ENCODE measurements at regions not wholly inside any gene's neighbourhood (a gene's known extent, or its start where the extent isn't known, plus 50 kb on each side); places are given as distances from the start of the nearest gene placed in this dataset.
"Not testable (repeated sequence)": the region's sequence is repeated elsewhere in the genome, so short reads cannot be mapped to it uniquely, and the experiment has no call there.

DNA sequence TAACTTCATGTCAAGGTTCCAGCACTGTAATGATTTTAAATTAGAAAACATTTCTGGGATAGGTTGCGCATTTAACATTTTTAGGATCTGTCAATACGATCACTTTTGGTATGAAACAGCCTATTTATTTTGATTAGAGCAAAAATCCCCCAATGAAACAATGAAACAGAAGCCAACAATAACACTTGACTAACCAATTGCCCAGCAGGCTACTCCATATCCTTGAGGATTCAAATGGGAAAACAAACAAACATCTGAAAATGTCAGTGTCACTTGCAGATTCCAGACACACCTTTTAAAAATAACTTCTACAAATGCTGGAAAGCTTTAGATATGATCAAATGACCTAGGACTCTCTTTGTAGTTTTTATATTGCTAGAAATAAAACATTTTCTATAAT lies 1412.5 kb upstream of the PRR20A start:
- DNase-seq (ENCODE audit: missing footprints) (no peak), ATAC-seq (no peak)
- intact Hi-C loops (cut with DNase I) = no loop called here

GRCh38 chr13:55745828-55746227 lies 1394.9 kb upstream of the PRR20A start:
- no peak for DNase-seq (ENCODE audit: missing footprints)
- intact Hi-C loops (cut with DNase I) = no loop called here
- ATAC-seq = no peak

DNA sequence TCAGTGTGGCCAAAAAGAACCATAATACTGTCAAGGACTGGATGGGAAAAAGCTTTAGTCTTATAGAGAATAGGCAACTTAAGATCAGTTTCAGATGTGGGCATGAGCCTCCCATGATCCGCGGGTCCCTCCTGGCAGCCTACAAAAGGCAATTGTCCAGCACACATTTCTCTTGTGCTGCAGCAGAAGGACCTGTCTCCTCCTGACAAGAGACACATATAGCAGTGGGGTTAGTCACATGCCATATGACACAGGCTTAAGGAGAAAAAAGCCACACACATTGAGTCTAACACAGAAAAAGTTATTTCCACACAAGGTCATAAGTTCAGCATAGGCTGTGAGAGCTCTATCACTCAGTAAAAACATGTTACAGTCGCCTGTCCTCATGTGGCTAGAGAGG lies 1378.7 kb upstream of the PRR20A start:
- intact Hi-C loops (cut with DNase I) = no loop called here
- ATAC-seq (no peak), DNase-seq (ENCODE audit: missing footprints) (no peak)

- no peak for ATAC-seq
- intact Hi-C loops (cut with DNase I) = no loop called here
- no peak for DNase-seq (ENCODE audit: missing footprints)
Observed at GRCh38 chr13:55777612-55778011, 1363.1 kb upstream of the PRR20A start.

- intact Hi-C loops (cut with DNase I) = no loop called here
- ATAC-seq (no peak), DNase-seq (ENCODE audit: missing footprints) (no peak)
Observed at GRCh38 chr13:55783841-55784240, 1356.9 kb upstream of the PRR20A start.

DNA sequence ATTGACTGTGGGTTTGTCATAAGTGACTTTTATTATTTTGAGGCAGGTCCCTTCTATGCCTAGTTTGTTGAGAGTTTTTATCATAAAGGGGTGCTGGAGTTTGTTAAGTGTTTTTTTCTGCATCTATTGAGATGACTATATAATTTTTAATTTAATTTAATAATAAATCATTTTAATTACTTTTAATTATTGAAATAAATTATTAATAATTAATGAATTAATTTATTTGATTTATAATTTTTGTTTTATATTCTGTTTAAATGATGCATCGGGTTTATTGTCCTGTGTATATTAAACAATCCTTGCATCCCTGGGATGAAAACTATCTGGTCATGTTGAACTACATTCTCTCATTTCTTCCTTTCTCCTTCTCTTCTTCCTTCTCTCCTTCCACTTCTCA lies 1352.2 kb upstream of the PRR20A start:
- ATAC-seq (no peak), DNase-seq (ENCODE audit: missing footprints) (no peak)
- intact Hi-C loops (cut with DNase I) = no loop called here

GRCh38 chr13:55792544-55793193 lies 1348.0 kb upstream of the PRR20A start:
- no peak for DNase-seq (ENCODE audit: missing footprints)
- ATAC-seq = no peak
- intact Hi-C loops (cut with DNase I) = no loop called here

DNA sequence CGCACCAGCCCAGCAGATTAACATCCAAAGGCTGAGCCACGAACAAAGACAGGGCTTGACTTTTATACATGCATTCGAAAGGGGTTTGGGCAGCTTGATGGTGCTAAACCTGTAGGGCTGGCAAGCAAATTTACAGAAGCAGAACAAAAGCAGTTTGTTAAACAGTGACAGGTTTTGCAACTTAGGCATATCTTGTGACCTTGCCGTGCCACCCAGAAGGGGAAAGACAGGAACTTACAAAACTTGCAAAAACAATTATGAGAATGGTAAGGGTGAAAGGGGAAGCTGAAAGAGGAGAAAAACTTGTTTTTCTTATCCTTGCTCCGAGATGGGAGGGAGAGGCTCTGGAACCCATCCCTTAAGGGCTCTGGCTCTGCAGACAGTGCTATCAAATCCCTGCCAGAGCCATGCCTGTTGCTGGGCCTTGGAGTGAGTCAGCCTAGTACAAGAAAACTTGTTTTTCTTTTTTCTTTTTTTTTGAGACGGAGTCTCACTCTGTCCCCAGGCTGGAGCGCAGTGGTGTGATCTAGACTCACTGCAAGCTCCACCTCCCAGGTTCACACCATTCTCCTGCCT lies 1325.2 kb upstream of the PRR20A start:
- no peak for DNase-seq (ENCODE audit: missing footprints)
- ATAC-seq = no peak
- intact Hi-C loops (cut with DNase I) = no loop called here

DNA sequence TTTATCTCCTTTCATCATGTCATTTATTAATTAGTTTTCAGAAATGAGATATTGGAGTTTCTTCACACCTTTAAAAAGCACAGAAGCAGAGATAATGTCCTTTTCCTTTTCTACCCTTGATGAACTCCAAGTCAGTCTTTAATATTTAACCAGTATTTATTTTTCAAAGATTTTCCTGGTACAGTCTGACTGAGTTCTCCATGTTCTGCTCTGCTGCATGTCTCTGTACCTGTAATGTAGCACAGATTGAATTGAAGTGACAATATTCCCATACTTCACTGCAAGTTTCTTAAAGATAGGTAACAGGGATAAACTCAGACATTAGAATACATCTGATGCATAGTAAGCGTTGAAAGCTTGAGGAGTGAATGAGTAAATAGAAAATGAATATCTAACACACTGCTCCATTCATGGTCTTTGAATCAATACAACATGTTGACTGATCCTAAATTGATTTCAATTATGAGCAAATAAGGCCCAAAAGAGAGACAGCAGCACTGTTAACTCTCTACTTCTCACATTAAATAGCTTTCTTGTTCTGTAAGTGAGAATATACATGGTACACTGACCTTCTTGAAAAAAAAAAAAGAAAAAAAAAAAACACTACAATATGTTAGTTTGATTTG lies 1323.6 kb upstream of the PRR20A start:
- ATAC-seq (no peak), DNase-seq (ENCODE audit: missing footprints) (no peak)
- intact Hi-C loops (cut with DNase I) = no loop called here

DNA sequence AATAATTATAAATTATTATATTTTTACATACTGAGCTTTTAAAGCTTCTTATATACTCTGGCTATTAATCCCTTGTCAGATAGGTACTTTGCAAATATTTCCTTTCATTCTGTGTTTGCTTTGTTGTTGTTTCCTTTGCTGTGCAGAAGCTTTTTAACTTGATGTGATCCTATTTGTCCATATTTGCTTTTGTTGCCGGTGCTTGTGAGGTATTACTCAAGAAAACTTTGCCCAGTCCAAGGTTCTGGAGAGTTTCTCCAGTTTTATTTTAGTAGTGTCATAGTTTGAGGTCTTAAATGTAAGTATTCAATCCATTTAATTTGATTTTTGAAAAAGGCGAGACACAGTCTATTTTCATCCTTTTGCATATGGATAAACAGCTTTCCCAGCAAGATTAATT lies 1319.9 kb upstream of the PRR20A start:
- ATAC-seq = no peak
- DNase-seq (ENCODE audit: missing footprints) = no peak
- intact Hi-C loops (cut with DNase I) = no loop called here

DNA sequence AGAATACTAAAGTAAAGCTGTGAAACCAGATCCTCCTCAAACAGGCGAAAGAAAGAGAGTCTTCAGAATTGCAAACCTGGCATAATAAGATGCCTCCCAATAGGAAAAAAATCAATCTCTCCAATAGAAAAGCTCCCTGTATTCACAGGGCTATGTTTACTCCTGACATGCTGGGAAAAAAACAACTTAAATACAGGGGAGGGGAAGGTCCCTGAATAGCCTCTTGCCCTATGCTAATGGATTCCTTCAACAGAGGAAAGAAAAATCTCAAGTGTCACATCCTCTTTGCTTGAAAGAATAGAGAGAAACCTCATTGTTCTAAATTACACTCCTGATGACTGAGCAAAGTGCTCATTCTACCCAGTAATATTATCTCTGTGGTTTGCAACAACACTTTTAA lies 1271.1 kb upstream of the PRR20A start:
- DNase-seq (ENCODE audit: missing footprints) (no peak), ATAC-seq (no peak)
- intact Hi-C loops (cut with DNase I) = no loop called here

- ATAC-seq (no peak), DNase-seq (ENCODE audit: missing footprints) (no peak)
- intact Hi-C loops (cut with DNase I) = no loop called here
Observed at GRCh38 chr13:55887561-55887960, 1253.2 kb upstream of the PRR20A start.

DNA sequence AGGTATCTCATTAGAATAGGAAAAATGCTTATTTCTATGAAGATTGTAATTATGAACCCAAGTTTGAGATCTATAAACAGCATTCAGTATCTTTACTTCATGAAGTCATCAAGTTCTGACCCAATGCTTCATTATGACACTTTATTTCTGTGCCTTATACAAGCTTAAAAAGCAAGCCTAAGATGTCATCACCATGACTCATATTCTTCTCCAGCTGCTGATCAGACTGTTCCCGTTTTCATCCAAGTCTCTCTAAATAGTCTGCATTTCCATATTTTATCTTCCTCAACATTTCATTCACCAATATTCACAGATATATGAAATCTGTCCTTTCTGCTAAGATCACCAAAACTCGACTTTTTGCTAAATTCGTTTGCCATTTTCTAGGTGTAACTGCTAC lies 1247.2 kb upstream of the PRR20A start:
- intact Hi-C loops (cut with DNase I) = no loop called here
- no peak for DNase-seq (ENCODE audit: missing footprints)
- ATAC-seq = no peak

GRCh38 chr13:55937180-55937579 lies 1203.5 kb upstream of the PRR20A start:
- no peak for ATAC-seq
- intact Hi-C loops (cut with DNase I) = no loop called here
- DNase-seq (ENCODE audit: missing footprints) = no peak

DNA sequence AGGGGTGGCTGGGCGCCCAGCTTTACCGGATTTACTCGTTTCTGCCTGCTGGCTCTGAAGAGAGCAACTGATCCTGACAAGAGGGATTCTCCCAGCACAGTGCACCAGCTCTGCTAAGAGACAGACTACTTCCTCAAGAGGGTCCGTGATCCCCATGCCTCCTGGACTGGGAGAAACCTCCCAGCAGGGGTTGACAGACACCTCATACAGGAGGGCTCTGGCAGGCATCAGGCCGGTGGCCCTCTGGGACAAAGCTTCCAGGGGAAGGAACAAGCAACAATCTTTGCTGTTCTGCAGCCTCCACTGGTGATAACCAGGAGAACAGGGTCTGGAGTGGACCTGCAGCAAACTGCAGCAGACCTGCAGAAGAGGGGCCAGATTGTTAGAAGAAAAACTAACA lies 1192.5 kb upstream of the PRR20A start:
- intact Hi-C loops (cut with DNase I) = no loop called here
- peak; percentile 60 for DNase-seq (ENCODE audit: missing footprints)
- ATAC-seq = no peak

GRCh38 chr13:55963934-55964333 lies 1176.8 kb upstream of the PRR20A start:
- ATAC-seq (no peak), DNase-seq (ENCODE audit: missing footprints) (no peak)
- intact Hi-C loops (cut with DNase I) = no loop called here

DNA sequence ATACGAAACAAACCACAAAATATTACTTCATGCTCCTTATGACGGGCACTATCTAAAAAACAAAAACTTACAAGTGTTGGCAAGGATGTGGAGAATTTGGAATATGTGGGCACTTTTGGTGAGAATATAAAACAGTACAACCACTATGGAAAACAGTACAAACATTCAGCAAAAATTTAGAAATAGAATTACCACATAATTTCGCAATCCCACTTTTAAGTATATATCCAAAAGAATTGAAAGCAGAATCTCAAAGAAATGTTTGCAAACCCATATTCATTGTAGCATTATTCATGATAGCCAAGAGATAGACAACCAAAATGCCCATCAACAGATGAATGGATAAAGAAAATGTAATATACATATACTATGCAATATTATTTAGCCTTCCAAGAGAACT lies 1173.7 kb upstream of the PRR20A start:
- intact Hi-C loops (cut with DNase I) = no loop called here
- ATAC-seq (no peak), DNase-seq (ENCODE audit: missing footprints) (no peak)

DNA sequence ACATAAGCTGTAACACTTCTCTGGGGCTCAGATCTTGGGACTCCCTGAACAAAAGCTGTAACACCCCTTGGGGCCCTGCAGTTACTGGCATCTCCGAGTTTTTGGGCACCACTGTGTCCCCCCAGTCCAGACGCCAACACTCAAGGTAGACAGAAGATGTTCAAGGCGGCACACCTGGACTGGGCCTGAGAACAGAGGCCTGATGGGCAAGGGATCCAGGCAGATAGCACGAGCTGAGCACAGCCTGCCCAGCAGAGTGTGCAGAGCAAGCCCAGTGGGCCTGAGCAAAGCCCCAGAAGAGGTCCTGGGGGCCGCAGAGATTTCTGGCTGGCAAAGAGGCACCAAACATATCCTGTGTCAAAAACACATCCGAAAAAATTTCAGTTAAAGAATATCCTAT lies 1163.3 kb upstream of the PRR20A start:
- intact Hi-C loops (cut with DNase I) = no loop called here
- peak; percentile 20 for DNase-seq (ENCODE audit: missing footprints)
- no peak for ATAC-seq

DNA sequence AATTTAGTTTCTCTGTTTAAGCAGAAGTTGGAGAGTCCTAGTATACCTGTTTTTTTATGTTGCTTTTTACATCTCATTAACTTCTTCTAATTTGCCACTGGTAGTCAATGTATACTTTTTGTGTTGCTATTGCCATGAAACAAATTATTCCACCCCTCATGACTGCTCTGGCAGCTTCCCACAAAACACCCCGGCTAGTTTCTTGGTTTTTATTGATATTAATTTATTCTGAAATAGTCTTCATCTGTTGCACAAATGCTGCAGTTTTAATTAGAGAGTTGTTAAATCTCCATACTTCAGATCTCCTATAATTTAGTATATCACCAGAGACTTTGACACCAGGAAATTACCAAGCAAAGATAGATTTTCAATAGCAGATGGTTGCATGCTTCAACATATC lies 1159.3 kb upstream of the PRR20A start:
- ATAC-seq (no peak), DNase-seq (ENCODE audit: missing footprints) (no peak)
- intact Hi-C loops (cut with DNase I) = no loop called here

GRCh38 chr13:55984026-55984425 lies 1156.7 kb upstream of the PRR20A start:
- intact Hi-C loops (cut with DNase I); ATAC-seq; DNase-seq (ENCODE audit: missing footprints): not testable (repeated sequence)

DNA sequence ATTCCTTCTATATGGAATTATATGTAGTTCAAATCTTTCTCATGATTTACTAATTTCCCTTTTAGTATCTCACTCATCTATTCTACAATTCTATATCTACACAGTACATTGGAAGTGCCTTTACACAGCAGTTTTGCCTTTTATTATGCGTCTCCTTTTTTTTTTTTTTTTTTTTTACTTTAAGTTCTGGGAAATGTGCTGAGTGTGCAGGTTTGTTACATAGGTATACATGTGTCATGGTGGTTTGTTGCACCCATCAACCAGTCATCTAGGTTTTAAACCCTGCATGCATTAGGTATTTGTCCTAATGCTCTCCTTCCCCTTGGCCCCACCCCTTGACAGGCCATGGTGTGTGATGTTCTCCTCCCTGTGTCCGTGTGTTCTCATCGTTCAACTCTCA lies 1150.1 kb upstream of the PRR20A start:
- intact Hi-C loops (cut with DNase I) = no loop called here
- ATAC-seq (no peak), DNase-seq (ENCODE audit: missing footprints) (no peak)
